Nephron (organoid): ENCODE measurements at regions not wholly inside any gene's neighbourhood (a gene's known extent, or its start where the extent isn't known, plus 50 kb on each side); places are given as distances from the start of the nearest gene placed in this dataset.
"Not testable (repeated sequence)": the region's sequence is repeated elsewhere in the genome, so short reads cannot be mapped to it uniquely, and the experiment has no call there.

Experiments used
- H3K27ac Mint-ChIP-seq, 3 experiments: 2 replicates each; pipeline ENCODE4 v1.8.0; 2020; ENCODE audit warnings: mixed read lengths in 3 of 3, mild to moderate bottlenecking in 2 of 3, moderate library complexity in 1 of 3
- H3K27me3 Mint-ChIP-seq: 2 replicates; pipeline ENCODE4 v1.8.0; 2021; ENCODE audit warnings: low read depth, mild to moderate bottlenecking, moderate library complexity, mixed read lengths
- H3K36me3 Mint-ChIP-seq: 2 replicates; pipeline ENCODE4 v1.8.0; 2020; ENCODE audit warnings: low read depth, mixed read lengths
- H3K4me1 Mint-ChIP-seq: 2 replicates; pipeline ENCODE4 v1.8.0; 2020; ENCODE audit warnings: mixed read lengths
- H3K4me3 Mint-ChIP-seq, 3 experiments: 2 replicates each; pipeline ENCODE4 v1.8.0; 2020; ENCODE audit warnings: mild to moderate bottlenecking in 3 of 3, mixed read lengths in 3 of 3, moderate library complexity in 2 of 3
- H3K9me3 Mint-ChIP-seq: 2 replicates; pipeline ENCODE4 v1.8.0; 2020; ENCODE audit warnings: mixed read lengths
- TF ChIP-seq, protein P1 (sequence below), 3 experiments: fragments of 200-600 bp; sonication (generic); IDR thresholded peaks; one replicate each; pipeline ENCODE4 v1.5.0; 2021; ENCODE audit warnings: antibody characterized with exemption in 3 of 3; ENCODE audit not compliant: unreplicated experiment in 3 of 3

GRCh38 chr14:98928418-98928817, 343.6 kb downstream of the BCL11B start:
- Mint-ChIP-seq H3K27ac (no peak overlapping the region), H3K4me3 (no peak overlapping the region), H3K36me3 (no peaks in the 10 kb centered on the region), H3K9me3 (no peaks in the 10 kb centered on the region), H3K27me3 (peaks cover 19% of the 10 kb centered on the region), H3K4me1 (no peaks in the 10 kb centered on the region)
- TF ChIP-seq, protein P1, sequence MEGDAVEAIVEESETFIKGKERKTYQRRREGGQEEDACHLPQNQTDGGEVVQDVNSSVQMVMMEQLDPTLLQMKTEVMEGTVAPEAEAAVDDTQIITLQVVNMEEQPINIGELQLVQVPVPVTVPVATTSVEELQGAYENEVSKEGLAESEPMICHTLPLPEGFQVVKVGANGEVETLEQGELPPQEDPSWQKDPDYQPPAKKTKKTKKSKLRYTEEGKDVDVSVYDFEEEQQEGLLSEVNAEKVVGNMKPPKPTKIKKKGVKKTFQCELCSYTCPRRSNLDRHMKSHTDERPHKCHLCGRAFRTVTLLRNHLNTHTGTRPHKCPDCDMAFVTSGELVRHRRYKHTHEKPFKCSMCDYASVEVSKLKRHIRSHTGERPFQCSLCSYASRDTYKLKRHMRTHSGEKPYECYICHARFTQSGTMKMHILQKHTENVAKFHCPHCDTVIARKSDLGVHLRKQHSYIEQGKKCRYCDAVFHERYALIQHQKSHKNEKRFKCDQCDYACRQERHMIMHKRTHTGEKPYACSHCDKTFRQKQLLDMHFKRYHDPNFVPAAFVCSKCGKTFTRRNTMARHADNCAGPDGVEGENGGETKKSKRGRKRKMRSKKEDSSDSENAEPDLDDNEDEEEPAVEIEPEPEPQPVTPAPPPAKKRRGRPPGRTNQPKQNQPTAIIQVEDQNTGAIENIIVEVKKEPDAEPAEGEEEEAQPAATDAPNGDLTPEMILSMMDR (IDR thresholded peaks at IDR 0.05; ENCODE audit: unreplicated experiment in 3 of 3): no peak

DNA sequence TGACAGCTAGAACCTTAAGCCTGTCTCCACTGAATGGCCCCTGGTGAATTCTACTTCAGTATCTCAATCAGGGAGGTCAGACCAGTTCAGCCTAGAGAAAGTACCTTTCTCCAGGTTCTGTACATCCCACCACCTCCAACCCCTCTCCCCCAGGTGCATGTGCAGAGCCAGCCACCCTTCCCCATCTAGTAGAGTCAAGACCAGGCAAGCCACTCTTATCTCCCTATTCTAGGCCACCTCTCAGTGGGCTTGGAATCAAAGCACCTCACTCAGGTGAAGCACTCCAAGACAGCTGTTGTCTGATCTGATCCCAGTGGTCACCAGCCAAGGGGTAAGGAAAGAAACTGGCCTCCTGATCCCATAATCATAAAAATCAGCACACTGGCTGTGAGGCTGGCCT, 340.9 kb downstream of the BCL11B start:
- peaks cover 26% of the 10 kb centered on the region for H3K27me3 Mint-ChIP-seq
- TF ChIP-seq, protein P1 (IDR thresholded peaks at IDR 0.05; ENCODE audit: unreplicated experiment in 3 of 3): no peak
- H3K27ac Mint-ChIP-seq: no peak overlapping the region
- no peaks in the 10 kb centered on the region for H3K36me3 Mint-ChIP-seq
- no peaks in the 10 kb centered on the region for H3K9me3 Mint-ChIP-seq
- H3K4me3 Mint-ChIP-seq: no peak overlapping the region
- H3K4me1 Mint-ChIP-seq: no peaks in the 10 kb centered on the region

DNA sequence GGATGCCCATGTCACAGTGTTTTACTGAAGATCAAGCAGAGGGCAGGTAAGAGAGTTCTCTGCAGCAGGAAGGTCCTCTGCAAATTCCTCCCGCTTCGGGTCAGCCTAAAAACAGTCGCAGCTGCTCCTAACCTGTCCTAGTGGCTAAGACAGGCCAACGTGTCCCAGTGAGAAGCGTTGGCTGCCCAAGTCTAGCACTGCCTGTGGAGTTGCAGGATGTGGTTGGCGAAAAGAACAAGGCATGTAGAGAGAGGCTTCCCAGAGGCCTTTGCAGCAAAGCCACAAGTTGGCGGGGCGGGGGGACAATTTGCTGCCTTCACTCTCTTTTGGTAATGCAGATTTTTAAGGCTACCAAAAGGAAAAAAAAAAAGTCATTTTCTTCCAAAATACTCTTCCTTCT, 340.1 kb downstream of the BCL11B start:
- Mint-ChIP-seq H3K4me3 (no peak overlapping the region), H3K9me3 (no peaks in the 10 kb centered on the region), H3K4me1 (no peaks in the 10 kb centered on the region), H3K27me3 (peaks cover 33% of the 10 kb centered on the region), H3K27ac (no peak overlapping the region), H3K36me3 (no peaks in the 10 kb centered on the region)
- TF ChIP-seq, protein P1 (IDR thresholded peaks at IDR 0.05; ENCODE audit: unreplicated experiment in 3 of 3): no peak

GRCh38 chr14:98932431-98933325, 339.3 kb downstream of the BCL11B start:
- H3K27me3 Mint-ChIP-seq: peaks cover 33% of the 10 kb centered on the region
- TF ChIP-seq, protein P1 (IDR thresholded peaks at IDR 0.05; ENCODE audit: unreplicated experiment in 3 of 3): no peak
- H3K4me3 Mint-ChIP-seq: no peak overlapping the region
- H3K27ac Mint-ChIP-seq: no peak overlapping the region
- no peaks in the 10 kb centered on the region for H3K36me3 Mint-ChIP-seq
- no peaks in the 10 kb centered on the region for H3K9me3 Mint-ChIP-seq
- H3K4me1 Mint-ChIP-seq: no peaks in the 10 kb centered on the region

DNA sequence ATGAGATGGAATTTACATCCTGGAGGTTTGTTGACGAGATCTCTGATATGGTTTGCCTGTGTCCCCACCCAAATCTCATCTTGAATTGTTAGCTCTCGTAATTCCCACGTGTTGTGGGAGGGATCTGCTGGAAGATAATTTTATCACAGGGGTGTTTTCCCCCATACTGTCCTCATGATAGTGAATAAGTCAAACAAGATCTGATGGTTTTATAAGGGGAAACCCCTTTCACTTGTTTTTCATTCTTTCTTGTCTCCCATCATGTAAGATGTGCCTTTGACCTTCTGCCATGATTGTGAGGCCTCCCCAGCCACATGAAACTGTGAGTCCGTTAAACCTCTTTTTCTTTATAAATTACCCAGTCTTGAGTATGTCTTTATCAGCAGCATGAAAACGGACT, 337.4 kb downstream of the BCL11B start:
- H3K4me1 Mint-ChIP-seq, H3K4me3 Mint-ChIP-seq, H3K27ac Mint-ChIP-seq, H3K36me3 Mint-ChIP-seq, H3K9me3 Mint-ChIP-seq: not testable (repeated sequence)
- peaks cover 34% of the 10 kb centered on the region for H3K27me3 Mint-ChIP-seq

- Mint-ChIP-seq H3K9me3 (no peaks in the 10 kb centered on the region), H3K4me3 (no peak overlapping the region), H3K27me3 (peaks cover 37% of the 10 kb centered on the region), H3K27ac (no peak overlapping the region), H3K4me1 (no peaks in the 10 kb centered on the region), H3K36me3 (no peaks in the 10 kb centered on the region)
- TF ChIP-seq, protein P1 (IDR thresholded peaks at IDR 0.05; ENCODE audit: unreplicated experiment in 3 of 3): no peak
Measured at GRCh38 chr14:98935921-98936320, 336.1 kb downstream of the BCL11B start.
